Right ventricle myocardium superior (tissue), 1 donor: ENCODE measurements at regions not wholly inside any gene's neighbourhood (a gene's known extent, or its start where the extent isn't known, plus 50 kb on each side); places are given as distances from the start of the nearest gene placed in this dataset.
"Not testable (repeated sequence)": the region's sequence is repeated elsewhere in the genome, so short reads cannot be mapped to it uniquely, and the experiment has no call there.

Source experiments
- ATAC-seq: fragments of 200-7000 bp; cut with Tn5 transposase; one replicate; pipeline ENCODE4 v1.9.1; 2020; ENCODE audit warnings: mild to moderate bottlenecking; ENCODE audit not compliant: poor library complexity
- DNase-seq: peaks from one replicate; pipeline ENCODE4 v3.0.0-alpha.2; 2020
- intact Hi-C: fragments of 100-400 bp; cut with DNase I; formaldehyde crosslinking; loops from one replicate; pipeline ENCODE4 v1.11.2; 2022
- donor health status: DM: no; HTN: yes; CAD: no; lungs with severe emphysema.

- DNase-seq (no peak), ATAC-seq (no peak)
- intact Hi-C loops, result no loop called here
Observed at GRCh38 chr12:73547421-73547820, 990.2 kb upstream of the ATXN7L3B start.

DNA sequence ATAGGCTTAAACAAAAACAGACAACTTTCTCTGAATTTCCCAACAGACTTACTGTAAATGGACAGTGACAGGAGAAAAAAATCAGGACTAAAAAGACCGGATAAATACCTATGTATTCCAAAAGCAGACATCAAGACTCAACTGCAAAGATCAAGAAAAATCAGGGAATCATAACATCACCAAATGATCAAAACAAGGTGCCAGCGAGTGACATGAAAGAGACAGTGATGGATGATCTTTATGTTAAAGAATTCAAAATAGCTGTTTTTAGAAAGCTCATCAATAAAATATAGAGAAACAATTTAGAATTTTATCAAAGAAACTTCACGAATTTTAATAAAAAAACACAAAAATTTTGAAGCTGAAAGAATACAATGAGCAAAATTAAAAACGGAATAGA is 952.5 kb upstream of the ATXN7L3B start:
- intact Hi-C loops, result no loop called here
- DNase-seq (no peak), ATAC-seq (no peak)

- ATAC-seq (no peak), DNase-seq (no peak)
- intact Hi-C loops, result no loop called here
Observed at GRCh38 chr12:73589220-73589619, 948.4 kb upstream of the ATXN7L3B start.

DNA sequence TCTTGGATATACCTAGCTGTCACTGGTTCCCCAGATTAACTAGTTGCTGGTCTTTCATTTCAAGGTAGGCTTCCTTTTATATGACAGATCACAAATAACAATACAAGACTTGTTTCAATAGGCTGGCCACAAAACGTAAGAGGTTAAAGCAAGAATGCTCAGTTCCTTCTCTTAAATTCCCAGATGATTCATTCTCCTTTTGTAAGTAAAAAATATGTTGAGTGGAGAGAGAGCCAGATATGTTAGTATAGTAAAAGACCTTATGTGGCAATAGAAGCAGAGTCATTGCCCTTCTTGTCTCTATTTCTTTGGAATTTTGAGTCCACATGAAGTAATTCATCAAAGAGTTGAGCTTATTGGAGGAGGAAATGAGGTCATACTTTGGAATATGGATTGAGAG is 939.0 kb upstream of the ATXN7L3B start:
- intact Hi-C loops, result no loop called here
- no peak for ATAC-seq
- DNase-seq, result no peak

DNA sequence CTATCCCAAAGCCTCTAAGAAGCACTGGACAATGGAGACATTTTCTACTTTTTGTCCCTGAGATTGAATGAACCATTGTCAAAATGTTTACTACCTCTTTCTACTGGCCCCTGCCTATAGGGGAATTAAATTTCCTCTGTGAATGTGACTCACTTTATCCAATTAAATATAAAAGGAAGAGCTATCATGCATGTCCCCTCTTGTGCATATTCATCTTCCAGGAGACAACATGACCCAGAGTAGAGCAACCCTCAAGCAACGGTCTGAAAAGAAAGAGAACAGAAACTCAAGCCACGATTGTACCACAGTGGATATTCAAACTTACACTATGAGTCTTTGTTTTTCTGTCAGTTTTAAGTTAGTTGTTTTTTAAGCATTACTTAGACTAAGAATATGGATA is 938.4 kb upstream of the ATXN7L3B start:
- ATAC-seq (no peak), DNase-seq (no peak)
- intact Hi-C loops, result no loop called here

DNA sequence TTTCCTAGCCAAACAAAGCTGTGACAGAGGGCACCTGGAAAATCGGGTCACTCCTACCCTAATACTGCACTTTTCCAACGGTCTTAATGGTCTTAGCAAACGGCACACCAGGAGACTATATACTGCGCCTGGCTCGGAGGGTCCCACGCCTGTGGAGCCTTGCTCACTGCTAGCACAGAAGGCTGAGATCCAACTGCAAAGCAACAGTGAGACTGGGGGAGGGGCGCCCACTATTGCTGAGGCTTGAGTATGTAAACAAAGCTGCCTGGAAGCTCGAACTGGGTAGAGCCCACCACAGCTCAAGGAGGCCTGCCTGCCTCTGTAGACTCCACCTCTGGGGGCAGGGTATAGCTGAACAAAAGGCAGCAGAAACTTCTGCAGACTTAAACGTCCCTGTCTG is 931.7 kb upstream of the ATXN7L3B start:
- ATAC-seq, DNase-seq, intact Hi-C loops: not testable (repeated sequence)

DNA sequence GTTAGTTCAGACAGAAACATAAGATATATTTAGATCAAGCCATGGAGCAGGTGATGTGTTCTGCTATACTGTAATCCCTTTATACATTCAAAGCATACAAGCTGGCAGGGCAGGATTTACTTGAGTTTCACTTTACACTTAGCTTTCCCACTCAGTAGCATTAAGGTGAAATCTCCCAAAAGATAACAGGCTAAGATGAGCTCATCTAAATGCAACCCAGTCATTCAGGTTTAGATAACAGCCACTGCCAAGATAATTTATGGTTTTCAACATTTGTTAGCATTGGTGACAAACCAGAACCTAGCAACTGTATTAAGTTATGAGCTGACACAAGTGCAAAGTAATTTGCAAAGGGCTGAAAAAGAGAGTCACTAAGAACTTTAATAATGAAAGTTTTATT is 925.1 kb upstream of the ATXN7L3B start:
- no peak for DNase-seq
- intact Hi-C loops, result no loop called here
- no peak for ATAC-seq

- intact Hi-C loops, result no loop called here
- DNase-seq (no peak), ATAC-seq (no peak)
Observed at GRCh38 chr12:73623421-73623820, 914.2 kb upstream of the ATXN7L3B start.

DNA sequence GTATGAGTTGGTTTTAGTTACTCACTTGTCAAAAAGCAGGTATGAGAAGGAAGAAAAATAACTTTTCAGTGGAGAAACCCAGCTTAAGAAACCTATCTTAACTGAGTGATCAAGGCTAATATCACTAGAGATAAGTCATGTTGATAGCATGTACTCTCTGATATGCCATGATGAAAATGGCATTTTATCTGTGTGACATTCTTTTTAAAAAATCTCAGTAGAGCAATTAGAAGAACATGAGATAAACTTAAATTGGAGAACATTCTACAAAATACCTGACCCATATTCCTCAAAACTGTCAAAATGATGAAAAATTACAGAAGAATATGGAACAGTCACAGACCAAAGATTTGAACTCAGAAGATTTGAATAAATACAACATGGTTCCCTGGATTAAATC is 912.4 kb upstream of the ATXN7L3B start:
- ATAC-seq (no peak), DNase-seq (no peak)
- intact Hi-C loops, result no loop called here

- intact Hi-C loops, result no loop called here
- ATAC-seq, result no peak
Observed at GRCh38 chr12:73629171-73629570, 908.5 kb upstream of the ATXN7L3B start.

GRCh38 chr12:73629893-73630831 is 907.5 kb upstream of the ATXN7L3B start:
- DNase-seq, result no peak
- ATAC-seq, result no peak
- intact Hi-C loops, result no loop called here

More at GRCh38 chr12:73629171-73629570, 908.5 kb upstream of the ATXN7L3B start:
- no peak for DNase-seq

DNA sequence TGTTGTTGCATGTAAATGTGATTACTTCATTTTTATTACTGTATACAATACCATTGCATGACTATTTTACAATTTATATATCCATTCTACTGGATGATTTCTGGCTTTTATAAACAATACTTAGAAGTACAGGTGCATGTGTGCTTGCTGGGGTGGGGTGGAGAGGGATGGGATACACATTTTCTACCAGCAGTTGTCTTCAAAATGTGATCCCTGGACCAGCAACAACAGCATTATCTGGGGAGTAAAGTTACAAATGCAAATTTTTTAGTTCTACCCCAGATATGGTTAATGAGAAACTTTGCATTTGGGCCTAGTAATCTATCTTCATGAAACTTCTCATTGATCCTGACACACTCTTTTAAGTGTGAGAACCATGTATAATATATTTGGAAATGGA is 905.4 kb upstream of the ATXN7L3B start:
- no peak for ATAC-seq
- DNase-seq, result no peak
- intact Hi-C loops, result no loop called here

GRCh38 chr12:73632661-73633060 is 905.0 kb upstream of the ATXN7L3B start:
- DNase-seq, result no peak
- intact Hi-C loops, result no loop called here
- no peak for ATAC-seq

DNA sequence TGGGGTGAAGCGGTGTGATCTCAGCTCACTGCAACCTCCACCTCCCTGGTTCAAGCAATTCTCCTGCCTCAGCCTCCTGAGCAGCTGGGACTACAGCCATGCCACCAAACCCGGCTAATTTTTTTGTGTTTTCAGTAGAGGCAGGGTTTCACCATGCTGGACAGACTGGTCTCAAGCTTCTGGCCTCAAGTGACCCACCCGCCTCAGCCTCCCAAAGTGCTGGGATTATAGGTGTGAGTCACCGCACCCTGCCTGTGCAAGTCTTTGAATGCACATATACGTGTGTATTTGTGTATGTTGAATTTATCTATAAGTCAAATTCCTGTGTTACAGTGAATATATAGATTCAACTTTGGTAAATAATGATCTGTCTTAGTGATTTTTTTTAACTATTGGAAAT is 898.2 kb upstream of the ATXN7L3B start:
- ATAC-seq, intact Hi-C loops, DNase-seq: not testable (repeated sequence)

GRCh38 chr12:73656375-73656774 is 881.3 kb upstream of the ATXN7L3B start:
- DNase-seq (no peak), ATAC-seq (no peak)
- intact Hi-C loops, result no loop called here

GRCh38 chr12:73659802-73660201 is 877.8 kb upstream of the ATXN7L3B start:
- intact Hi-C loops, result no loop called here
- DNase-seq (no peak), ATAC-seq (no peak)

GRCh38 chr12:73665193-73665592 is 872.4 kb upstream of the ATXN7L3B start:
- DNase-seq, result no peak
- ATAC-seq, result no peak
- intact Hi-C loops, result no loop called here

DNA sequence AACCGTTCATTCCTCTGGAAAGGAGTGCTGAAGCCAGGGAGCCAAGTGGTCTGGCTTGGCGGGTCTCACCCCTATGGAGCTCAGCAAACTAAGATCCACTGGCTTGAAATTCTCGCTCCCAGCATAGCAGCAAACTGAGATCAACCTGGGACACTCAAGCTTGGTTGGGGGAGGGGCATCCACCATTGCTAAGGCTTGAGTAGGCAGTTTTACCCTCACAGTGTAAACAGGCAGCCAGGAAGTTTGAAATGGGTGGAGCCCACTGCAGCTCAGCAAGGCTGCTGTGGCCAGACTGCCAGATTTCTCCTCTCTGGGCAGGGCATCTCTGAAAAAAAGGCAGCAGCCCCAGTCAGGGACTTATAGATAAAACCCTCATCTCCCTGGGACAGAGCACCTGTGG is 866.1 kb upstream of the ATXN7L3B start:
- intact Hi-C loops, DNase-seq, ATAC-seq: not testable (repeated sequence)

DNA sequence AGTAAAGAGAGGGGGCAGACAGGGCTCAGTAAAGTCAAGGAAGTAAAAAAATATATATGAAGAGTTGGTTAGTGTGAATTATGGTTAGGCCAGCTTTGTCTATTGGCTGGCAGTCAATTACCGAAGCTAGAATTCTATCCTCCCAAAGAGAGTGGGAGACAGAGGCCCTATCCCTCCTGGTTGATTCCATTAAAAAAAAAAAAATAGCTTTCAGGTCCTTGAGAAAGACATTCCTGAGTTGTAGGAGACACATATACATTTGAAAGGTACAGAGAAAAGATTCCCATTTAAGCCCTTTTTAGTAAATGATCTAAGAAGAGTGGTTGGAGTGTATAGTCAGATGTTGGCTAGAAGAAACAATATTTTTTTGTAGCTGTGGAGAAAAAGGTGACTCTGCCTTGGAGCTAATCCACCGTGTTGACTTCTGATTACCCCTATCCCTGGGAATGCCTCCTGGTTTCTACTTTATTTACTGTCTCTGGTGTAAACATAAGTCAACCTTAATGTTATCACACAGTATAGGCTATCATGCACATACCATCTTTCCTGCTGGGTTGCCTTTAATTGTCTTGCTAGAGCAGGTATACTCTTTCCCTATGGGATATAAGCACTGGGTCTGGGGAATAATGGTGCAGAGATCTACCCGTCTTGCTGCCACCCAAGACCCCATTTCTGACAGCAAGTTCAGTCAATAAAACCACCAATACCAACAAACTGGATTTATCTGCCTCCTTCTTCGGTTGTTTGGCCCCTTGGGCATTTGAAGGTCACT is 859.9 kb upstream of the ATXN7L3B start:
- DNase-seq (no peak), ATAC-seq (no peak)
- intact Hi-C loops, result no loop called here

DNA sequence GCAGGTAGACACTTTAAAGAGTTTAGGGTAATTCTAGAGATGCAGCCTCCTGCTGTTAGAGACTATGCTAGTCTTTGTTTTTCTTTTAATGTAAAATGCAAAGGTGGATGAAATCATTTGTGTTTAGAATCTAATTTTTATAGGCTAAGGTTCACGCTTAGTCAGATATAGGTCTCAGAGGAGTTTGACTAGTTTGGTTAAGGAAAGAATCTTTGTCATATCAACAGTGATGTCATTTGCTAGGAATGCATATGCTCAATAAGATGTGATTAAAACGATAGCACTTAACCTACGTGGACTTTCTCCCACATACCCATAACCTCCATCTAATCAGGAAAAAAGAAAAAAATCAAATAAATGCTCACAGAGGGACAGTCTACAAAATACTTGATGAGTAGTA is 859.3 kb upstream of the ATXN7L3B start:
- ATAC-seq (no peak), DNase-seq (no peak)
- intact Hi-C loops, result no loop called here
